ENCODE measurements at regions not wholly inside any gene's neighbourhood (a gene's known extent, or its start where the extent isn't known, plus 50 kb on each side); places are given as distances from the start of the nearest gene placed in this dataset.

DNA sequence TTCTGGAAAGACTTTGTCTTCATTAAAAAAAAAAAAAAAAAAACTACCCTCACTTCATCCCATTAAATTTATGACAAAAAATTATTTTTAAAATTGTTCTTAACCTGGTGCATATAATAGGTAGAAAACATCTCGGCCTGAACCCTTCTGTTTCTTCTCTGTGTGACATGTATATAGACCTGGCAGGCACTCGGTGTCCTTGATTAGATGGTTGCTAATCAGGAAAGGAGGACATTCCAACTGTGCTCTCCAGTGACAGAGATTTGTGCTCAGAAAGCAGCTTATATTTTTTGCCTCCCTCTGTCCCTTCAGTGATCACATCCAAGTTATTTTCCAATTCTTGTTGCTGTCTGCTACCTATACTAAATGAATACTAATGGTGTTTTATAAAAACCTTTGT is 355.6 kb downstream of the CBLL2 start:
- in situ Hi-C loops (cut with HindIII; ENCODE audit: low sequenced_read_pairs), result no loop called here
- peak; percentile 92 for DNase-seq (ENCODE audit: low spot score)

DNA sequence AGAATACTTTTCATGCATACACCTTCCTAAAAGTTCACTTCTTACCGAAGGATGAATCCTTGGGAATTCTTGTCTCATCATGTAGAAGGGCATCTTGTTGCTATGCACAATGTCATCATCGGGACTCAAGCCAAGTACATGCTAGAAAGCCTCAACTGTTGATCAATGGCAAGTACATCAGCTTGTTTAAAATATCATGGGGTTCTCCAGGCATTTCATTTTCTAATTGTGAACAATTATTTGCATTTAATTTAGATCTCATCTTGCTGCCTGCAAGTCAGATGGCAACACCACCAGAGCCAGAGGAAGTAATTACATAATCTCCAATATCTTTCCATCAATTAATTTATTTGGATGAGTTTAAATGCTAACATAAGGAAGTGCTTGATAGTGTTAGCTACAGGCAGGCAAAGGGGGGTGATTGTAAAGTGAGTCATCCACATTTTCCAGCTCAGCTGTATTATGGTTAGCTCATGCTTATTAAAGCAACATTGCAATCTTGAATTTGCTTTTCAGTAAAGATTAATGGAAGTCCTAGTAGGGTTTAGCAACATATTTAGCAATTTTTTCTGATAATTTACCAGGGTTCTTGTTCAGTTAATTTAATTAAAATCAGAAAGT is 356.5 kb downstream of the CBLL2 start:
- in situ Hi-C loops (cut with HindIII; ENCODE audit: low sequenced_read_pairs), result no loop called here
- DNase-seq (ENCODE audit: low spot score), result peak; percentile 55

DNA sequence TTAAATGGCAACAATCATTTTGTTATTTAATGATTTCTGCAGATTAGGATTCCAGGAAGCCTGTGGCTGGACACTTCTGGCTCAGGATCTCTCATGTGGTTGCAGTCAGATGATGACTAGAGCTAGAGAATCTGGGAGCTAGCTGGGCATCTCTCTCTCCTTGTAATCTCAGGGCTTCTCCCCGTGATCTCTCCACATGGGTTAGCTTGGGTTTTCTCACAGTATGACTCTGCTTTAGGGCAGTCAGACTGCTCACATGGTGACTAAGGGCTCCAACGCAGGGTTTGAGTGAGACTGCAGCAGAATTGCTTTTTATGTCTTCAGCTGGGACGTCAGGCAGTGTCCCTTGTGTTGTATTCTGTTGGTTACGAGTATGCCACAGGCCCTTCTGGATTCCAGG is 361.4 kb downstream of the CBLL2 start:
- DNase-seq (ENCODE audit: low spot score), result no peak
- in situ Hi-C loops (cut with HindIII; ENCODE audit: low sequenced_read_pairs), result no loop called here

DNA sequence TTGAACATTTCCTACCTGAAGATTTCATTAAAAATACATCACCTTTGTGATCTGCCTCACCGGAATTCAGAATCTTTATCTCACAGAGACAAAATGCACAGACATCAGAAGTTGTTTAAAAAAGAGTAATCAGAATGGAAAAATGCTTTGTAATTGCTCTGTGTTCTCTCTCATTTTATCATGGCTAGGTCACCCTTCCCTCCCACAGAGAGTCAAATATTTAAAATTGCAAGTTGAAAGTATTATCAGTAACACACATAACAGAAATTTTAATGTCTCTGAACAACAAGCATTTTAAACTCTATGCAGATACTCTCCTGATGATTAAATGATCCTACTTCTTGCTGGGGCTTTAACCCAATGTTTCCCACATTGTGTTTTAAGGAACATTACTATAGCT is 362.0 kb downstream of the CBLL2 start:
- in situ Hi-C loops (cut with HindIII; ENCODE audit: low sequenced_read_pairs), result no loop called here
- no peak for DNase-seq (ENCODE audit: low spot score)

DNA sequence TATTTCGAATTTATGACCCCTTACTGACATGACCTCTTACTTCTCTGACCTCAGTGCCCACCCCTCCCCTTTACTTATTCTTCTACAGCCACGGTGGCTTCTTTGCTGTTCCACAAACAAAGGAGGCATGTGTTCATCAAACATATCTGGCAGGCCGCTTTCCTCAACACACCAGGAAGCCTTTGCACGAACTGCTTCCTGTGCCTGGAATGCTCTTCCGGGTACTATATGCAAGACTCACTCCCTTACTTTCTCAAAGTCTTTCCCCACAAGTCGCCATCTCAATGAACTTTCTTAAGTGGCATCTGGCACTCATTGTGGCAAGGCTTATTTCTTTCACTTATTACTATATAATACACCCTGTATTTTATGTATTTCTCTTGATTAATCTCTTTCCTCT is 351.5 kb upstream of the DDX53 start:
- DNase-seq (ENCODE audit: low spot score), result no peak
- in situ Hi-C loops (cut with HindIII; ENCODE audit: low sequenced_read_pairs), result no loop called here

DNA sequence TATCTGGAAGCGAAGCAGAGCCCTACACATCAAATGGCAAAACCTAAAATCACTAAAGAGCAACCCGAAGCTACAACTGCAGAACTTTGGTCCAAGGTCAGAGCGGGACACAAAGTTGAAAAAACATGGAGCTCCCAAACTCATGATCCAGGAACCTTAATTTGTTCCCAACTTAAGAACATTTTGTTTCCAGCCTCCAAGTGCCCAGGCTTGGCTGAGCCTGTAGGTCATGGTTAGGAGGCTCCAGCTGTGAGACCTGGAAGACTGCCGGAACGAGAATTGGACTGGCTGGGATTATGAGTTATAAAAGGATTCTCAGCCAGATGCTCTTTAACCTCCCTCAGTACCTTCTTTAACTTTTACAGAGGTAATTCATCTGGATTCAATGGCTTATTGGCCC is 349.1 kb upstream of the DDX53 start:
- in situ Hi-C loops (cut with HindIII; ENCODE audit: low sequenced_read_pairs), result no loop called here
- no peak for DNase-seq (ENCODE audit: low spot score)

DNA sequence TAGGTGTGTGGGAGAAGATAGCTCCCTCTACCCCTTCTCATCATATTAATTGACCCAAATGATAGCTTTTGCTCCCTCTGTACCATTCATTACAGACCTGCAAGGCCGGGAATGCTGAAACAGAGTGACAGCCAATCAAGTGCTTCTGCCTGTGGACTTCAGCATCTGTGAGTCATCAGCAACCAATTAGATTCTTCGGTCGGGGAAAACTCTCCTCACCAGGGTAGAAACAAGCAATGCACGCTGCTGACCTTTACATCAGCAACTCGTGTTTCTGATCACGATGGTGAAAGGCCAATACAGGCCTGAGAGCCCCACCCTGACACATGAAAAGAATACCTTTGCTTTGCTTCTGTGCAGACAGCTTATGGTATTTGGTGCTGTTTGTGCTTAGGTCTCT is 347.2 kb upstream of the DDX53 start:
- in situ Hi-C loops (cut with HindIII; ENCODE audit: low sequenced_read_pairs), result no loop called here
- peak; percentile 61 for DNase-seq (ENCODE audit: low spot score)

DNA sequence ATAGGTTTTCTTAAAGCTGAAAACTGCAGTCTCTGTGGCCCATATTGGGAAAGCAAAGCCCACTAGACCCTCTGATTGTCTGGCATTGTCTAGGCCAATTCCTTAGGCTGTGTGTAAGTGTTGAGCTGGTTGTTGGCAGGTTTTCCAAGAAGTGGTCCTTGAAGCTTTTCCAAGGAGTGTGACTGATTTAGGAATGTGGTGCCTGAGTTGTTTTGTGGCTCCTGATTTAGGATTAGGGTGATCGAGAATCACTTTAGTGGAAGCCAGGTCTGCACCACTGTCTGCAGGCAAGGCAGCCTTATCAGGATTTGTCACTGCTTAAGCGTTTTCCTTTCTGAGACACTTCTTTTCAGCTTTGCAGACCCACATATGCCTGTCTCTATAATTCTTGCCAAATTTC is 339.0 kb upstream of the DDX53 start:
- in situ Hi-C loops (cut with HindIII; ENCODE audit: low sequenced_read_pairs), result no loop called here
- no peak for DNase-seq (ENCODE audit: low spot score)

DNA sequence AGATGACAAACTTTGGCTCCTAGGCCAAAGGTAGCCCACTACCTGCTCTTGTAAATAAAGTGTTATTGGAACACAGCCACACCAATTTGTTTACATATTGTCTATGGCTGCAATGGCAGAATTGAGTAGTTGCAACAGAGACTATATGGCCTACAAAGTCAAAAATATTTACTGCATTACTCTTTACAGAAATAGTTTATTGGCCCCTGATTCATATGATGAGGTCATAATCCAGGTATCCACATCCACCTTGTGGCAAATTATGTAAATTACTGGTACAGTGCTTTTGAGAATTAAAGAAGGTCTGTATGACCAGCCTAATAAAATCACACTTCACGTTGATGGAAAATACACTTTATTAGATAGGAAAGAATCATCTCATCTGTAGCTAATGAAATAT is 337.0 kb upstream of the DDX53 start:
- DNase-seq (ENCODE audit: low spot score), result no peak
- in situ Hi-C loops (cut with HindIII; ENCODE audit: low sequenced_read_pairs), result no loop called here

DNA sequence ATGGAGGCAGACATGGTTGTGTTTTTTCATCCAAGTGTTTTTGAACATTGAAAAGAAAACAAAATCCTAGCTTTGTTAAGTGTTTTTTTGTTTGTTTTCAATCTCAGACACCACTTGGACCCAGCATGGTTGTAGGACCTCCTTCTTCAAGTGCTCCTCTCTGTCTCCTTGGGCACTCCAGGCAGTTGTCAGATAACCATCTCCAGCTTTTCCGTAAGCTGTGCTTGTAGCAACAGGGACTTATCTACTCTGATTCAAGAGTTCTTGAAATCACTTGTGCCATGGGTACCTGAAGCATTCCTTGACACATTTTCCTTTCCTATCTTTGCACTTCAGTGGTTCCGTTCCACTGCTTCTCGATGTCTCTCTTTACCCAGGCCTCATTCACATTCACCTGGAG is 334.9 kb upstream of the DDX53 start:
- no peak for DNase-seq (ENCODE audit: low spot score)
- in situ Hi-C loops (cut with HindIII; ENCODE audit: low sequenced_read_pairs), result no loop called here

DNA sequence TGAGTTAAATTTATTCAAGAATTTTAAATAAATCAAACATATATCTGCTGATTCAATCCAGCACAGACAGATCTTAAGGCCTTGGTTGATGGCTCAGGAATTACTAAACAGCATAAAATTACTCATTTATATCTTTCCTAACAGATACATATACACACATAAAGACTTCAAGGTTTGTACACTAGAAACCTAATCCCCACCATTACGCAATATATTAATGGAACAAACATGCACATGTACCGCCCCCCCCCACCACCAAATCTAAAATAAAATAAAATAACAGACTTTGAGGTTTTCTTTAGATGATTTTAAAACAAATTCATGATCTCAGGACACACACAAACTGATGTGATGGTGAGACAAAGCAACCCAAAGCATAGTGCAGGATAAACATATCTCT is 333.9 kb upstream of the DDX53 start:
- in situ Hi-C loops (cut with HindIII; ENCODE audit: low sequenced_read_pairs), result no loop called here
- no peak for DNase-seq (ENCODE audit: low spot score)

DNA sequence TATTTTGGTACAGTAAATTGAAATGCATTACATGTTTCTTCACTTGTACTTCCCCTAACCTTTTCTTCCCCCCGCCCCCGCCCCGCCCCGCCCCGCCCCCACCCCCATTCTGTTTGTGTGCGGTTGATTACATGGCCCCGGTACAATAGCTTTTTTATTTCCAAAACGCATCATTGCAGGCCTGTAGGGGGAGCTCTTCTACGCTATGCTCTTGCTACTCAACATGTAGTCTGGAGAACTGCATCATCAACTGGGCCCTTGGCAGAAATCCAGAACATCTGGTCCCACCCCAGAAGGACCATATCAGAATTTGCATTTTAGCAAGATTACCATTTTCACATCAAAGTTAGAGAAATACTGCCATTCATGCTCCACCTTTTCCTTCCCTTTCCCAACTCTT is 333.3 kb upstream of the DDX53 start:
- no peak for DNase-seq (ENCODE audit: low spot score)
- in situ Hi-C loops (cut with HindIII; ENCODE audit: low sequenced_read_pairs), result no loop called here

DNA sequence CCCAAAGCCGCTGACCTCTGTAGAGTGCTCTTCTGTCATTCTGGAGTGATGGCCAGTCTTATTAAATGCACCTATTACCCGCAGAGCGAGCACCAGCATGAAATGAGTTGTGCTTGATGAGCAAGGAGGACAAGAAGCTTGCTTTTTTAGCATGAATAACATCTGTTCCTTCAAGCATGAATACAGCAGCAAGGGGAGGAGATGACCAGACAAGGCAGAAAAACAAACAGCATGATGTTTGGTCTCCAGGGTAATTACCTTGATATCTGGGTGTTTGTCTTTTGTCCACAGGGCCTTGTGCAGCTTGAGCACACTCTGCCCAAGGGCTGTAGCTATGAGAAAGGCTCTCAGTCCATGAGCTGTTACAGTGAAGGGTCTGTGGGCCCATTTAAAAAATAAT is 324.8 kb upstream of the DDX53 start:
- in situ Hi-C loops (cut with HindIII; ENCODE audit: low sequenced_read_pairs), result no loop called here
- DNase-seq (ENCODE audit: low spot score), result peak; percentile 43

DNA sequence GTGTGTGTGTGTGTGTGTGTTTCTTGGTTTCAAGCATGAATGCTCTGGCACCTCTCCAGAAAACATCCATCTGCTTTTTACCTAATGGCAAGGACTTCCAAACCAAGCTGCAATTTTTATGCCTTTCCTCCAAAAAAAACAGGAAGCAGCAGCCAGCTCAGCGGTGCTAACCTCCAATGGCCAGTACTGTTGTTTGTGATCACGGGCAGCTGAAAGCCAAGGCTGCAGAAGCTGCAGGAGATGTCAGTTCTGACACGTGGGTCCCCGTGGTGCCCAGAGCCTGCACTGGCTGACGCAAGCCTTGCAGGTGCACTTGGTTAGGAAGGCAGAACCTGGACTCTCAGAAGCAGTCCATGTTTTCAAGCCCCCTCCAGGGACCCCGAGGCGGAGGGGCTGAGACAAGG is 313.6 kb upstream of the DDX53 start:
- peak; percentile 94 for DNase-seq (ENCODE audit: low spot score)
- in situ Hi-C loops (cut with HindIII; ENCODE audit: low sequenced_read_pairs), result no loop called here

DNA sequence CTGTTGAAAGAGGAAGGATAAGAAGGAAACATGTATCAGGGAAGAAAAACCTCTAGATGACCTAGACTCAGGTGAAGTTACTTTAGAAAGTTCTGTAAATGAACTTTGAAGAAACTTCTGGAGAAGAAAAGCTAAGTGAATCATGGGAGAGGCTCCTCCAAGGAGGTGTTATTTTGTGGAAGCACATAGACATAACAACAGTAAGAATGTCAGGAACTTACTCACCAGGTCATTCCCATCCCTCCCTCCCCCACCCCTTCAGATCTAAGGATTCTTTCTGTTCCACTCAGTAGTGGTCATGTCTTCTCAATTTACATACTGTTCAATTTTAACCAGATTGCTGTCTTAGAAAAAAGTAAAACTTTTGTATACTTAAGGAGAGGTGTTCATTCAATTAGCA is 310.5 kb upstream of the DDX53 start:
- in situ Hi-C loops (cut with HindIII; ENCODE audit: low sequenced_read_pairs), result no loop called here
- no peak for DNase-seq (ENCODE audit: low spot score)

DNA sequence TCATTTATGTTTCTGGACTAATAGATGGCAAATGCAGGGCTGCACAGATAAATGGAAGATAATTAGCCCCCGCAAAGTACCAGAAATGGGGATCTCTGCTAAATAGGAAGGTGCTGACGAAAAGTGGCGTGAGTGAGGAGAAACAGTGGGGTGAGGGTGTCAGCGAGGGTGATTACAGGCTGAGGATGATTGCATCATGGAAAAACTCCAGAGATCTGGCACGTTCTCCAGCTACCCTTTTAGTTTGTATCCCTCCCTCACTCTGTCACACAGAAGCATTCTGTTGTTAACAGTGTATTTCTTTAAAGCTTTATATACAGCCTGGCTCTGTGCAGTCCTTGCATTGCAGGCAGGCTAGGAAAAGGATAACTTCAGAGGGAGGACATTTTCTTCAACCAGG is 309.6 kb upstream of the DDX53 start:
- peak; percentile 69 for DNase-seq (ENCODE audit: low spot score)
- in situ Hi-C loops (cut with HindIII; ENCODE audit: low sequenced_read_pairs), result no loop called here

DNA sequence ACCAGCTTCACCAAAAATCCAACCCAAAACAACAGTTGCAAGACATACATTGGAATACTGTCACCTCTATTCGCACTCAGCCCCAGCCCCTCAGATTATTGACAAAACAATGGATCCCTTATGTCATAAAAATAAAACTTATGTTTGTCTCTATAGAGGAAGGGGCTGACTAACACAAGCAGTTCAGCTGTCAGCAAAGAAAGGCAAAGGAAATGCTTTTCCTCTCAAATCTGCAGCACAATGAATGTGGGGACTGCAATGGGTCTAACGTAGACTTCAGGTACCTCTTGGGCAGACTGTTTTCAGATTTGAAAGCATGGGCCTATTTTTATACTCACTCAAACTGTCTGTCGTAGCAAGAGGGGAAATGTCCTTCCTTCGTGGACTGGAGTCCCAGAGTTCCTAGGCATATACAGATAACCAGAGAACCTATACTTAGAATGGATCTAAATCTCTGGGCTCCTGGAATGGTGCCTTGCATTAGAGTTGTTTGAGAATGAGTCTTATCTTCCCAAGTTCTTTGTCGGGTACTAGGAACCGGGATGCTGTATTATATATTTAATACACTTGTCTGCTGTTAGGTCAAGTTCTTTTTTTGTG is 307.7 kb upstream of the DDX53 start:
- in situ Hi-C loops (cut with HindIII; ENCODE audit: low sequenced_read_pairs), result no loop called here
- DNase-seq (ENCODE audit: low spot score), result no peak

DNA sequence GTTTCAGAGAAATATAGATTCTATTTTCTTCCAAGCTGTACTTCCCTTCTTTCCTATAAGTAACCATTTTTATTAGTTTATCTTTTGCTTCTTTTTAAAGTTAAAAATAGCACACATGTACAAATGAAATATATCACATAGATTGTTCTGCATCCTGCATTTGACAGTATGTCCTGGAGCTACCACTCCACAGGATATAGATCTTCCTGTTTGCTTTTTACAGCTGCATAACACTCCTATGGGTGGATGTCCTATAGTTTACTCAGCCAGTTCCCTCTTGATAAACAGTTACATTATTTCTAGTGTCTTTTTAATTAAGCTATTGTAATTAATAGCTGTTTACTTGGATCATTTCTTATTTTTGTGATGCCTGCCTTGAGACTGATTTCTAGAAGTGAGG is 301.6 kb upstream of the DDX53 start:
- in situ Hi-C loops (cut with HindIII; ENCODE audit: low sequenced_read_pairs), result no loop called here
- DNase-seq (ENCODE audit: low spot score), result no peak

DNA sequence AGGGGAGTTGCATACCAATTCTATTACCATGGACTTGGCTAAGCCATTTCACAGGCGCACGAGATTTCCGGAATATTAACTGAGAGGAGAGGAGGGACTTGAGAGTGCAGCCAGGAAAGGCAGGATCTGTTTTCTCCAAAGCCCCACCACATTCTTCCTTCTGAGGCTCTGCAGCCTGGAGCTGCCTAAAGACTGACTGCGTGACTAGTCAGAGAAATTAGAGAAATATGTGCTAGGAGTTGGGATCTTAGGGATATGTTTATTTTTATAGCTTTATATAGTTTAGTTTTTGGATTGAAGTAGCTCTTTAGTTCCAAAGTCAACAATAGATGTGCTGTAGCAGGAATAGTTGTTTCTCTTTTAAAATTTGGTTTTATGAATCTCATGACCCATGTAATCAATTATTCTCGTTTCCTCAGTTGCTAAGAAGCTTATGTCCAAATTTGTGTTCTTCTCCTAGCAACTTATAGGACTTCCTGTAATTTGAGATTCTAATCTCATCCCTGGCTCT is 300.1 kb upstream of the DDX53 start:
- DNase-seq (ENCODE audit: low spot score), result peak; percentile 26
- in situ Hi-C loops (cut with HindIII; ENCODE audit: low sequenced_read_pairs), result no loop called here

DNA sequence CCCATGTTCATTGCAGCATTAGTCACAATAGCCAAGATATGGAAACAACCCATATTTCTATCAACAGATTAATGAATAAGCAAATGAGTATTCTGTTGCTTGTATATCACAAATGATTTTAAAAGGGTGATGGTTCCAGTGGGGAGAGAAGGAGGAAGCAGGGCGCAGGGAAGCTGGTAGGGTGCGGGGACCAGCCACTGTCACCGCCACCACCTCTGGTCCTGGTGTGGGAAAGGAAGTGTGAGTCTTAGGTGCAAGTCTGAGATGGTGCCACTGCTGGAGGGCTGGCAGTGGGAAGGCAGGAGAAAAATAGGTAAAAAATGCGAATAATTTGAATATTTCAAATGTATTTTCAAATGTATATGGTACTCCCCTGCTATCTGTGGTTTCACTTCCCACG is 286.8 kb upstream of the DDX53 start:
- in situ Hi-C loops (cut with HindIII; ENCODE audit: low sequenced_read_pairs), result no loop called here
- no peak for DNase-seq (ENCODE audit: low spot score)

DNA sequence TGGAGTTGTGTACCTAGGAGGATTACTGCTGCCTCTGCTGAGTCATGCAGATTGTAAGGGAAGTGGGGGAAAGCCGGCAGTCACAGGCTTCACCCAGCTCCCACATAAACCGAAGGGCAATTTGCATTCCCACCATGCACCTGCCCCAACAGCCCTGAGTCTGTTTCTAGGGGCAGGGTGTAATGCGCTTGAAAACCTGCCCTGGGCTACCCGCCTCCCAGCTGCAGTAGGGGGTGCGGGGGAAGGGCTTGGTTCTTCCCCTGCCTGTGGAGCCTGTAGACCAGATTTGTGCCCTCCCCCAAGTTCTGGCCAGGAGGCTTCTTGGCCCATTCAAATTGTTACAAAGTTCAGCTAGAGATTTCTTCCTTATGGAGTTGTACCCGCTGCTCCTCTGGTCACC is 269.2 kb upstream of the DDX53 start:
- in situ Hi-C loops (cut with HindIII; ENCODE audit: low sequenced_read_pairs), result no loop called here
- no peak for DNase-seq (ENCODE audit: low spot score)
